Small intestine (tissue), 7 donors: ENCODE measurements at regions not wholly inside any gene's neighbourhood (a gene's known extent, or its start where the extent isn't known, plus 50 kb on each side); places are given as distances from the start of the nearest gene placed in this dataset.

ENCODE experiments used
- DNase-seq, 2 donors: peaks; one replicate each; pipeline versions ENCODE4 v3.0.0 to v3.0.0-alpha.2; 2013
- FAIRE-seq: peaks from 2 replicates; lab custom pipeline; 2012; peaks lifted over from hg19 to GRCh38; lab: Jason Lieb, UNC
- H3K27ac ChIP-seq, 3 donors: one replicate each; pipeline ENCODE4 v1.5.1; 2013; ENCODE audit warnings: low read length in 2 of 3, mild to moderate bottlenecking in 2 of 3, control low read depth in 1 of 3, inconsistent platforms in 1 of 3, low read depth in 1 of 3, moderate library complexity in 1 of 3
- H3K27me3 ChIP-seq, 3 donors: one replicate each; pipeline ENCODE4 v1.6.1; 2013; ENCODE audit warnings: low read length in 3 of 3, inconsistent platforms in 1 of 3; ENCODE audit not compliant: control insufficient read depth in 3 of 3, insufficient read depth in 3 of 3
- H3K36me3 ChIP-seq, 3 donors: one replicate each; pipeline ENCODE4 v1.6.1; 2013; ENCODE audit warnings: low read length in 3 of 3, inconsistent platforms in 1 of 3, low read depth in 1 of 3, mild to moderate bottlenecking in 1 of 3, moderate library complexity in 1 of 3; ENCODE audit not compliant: control insufficient read depth in 3 of 3, insufficient read depth in 2 of 3
- H3K4me1 ChIP-seq, 3 donors: one replicate each; pipeline ENCODE4 v1.6.1; 2013; ENCODE audit warnings: low read length in 2 of 3, inconsistent platforms in 1 of 3, low read depth in 1 of 3, mild to moderate bottlenecking in 1 of 3, moderate library complexity in 1 of 3; ENCODE audit not compliant: control insufficient read depth in 3 of 3, insufficient read depth in 2 of 3
- H3K4me3 ChIP-seq, 3 donors: one replicate each; pipeline ENCODE4 v1.5.1; 2013; ENCODE audit warnings: low read length in 3 of 3, control low read depth in 1 of 3, inconsistent platforms in 1 of 3, low read depth in 1 of 3, mild to moderate bottlenecking in 1 of 3, moderate library complexity in 1 of 3
- H3K9me3 ChIP-seq, 2 donors: one replicate each; pipeline ENCODE4 v1.6.1; 2013; ENCODE audit warnings: low read depth in 1 of 2, low read length in 1 of 2; ENCODE audit not compliant: control insufficient read depth in 2 of 2, insufficient read depth in 1 of 2
- WGBS, 3 donors: extraction: QIAGEN DNeasy Blood & Tissue Kit; methylation state at CpG; one replicate each; pipeline ENCODE4 v1.1.7; 2013; 5-methylcytosine and 5-hydroxymethylcytosine counted together
- donor health status: healthy with polysubstance abuse.
- donor health status: control.
- donor health status: control.
- donor health status: Bipolar disorder and iron deficiency.
- donor health status: healthy.

- Histone ChIP-seq H3K27ac (no peak overlapping the region), H3K9me3 (peaks cover 0 to 5% of the 10 kb centered on the region in 2 donors), H3K4me1 (no peaks in the 10 kb centered on the region), H3K4me3 (no peak overlapping the region), H3K27me3 (no peaks in the 10 kb centered on the region), H3K36me3 (no peaks in the 10 kb centered on the region)
- DNase-seq: no peak
- no peak for FAIRE-seq
- 86 to 100% (median 91%) methylated on average over 1 of the region's 1 CpG for WGBS, 3 donors
Observed at GRCh38 chr11:16430674-16431073, 74.3 kb upstream of the SOX6 start.

GRCh38 chr11:16421826-16422225, 65.5 kb upstream of the SOX6 start:
- H3K36me3 ChIP-seq: no peaks in the 10 kb centered on the region
- H3K27me3 ChIP-seq: no peaks in the 10 kb centered on the region
- DNase-seq (no peak), FAIRE-seq (no peak)
- H3K4me1 ChIP-seq: no peaks in the 10 kb centered on the region
- H3K27ac ChIP-seq: no peak overlapping the region
- H3K9me3 ChIP-seq: no peaks in the 10 kb centered on the region
- WGBS, 3 donors: 74 to 88% (median 75%) methylated on average over 2 of the region's 2 CpGs
- no peak overlapping the region for H3K4me3 ChIP-seq

- 65 to 84% (median 72%) methylated on average over 5 of the region's 5 CpGs for WGBS, 3 donors
- Histone ChIP-seq H3K9me3 (no peaks in the 10 kb centered on the region), H3K4me3 (no peak overlapping the region), H3K27me3 (no peaks in the 10 kb centered on the region), H3K36me3 (no peaks in the 10 kb centered on the region), H3K27ac (no peak overlapping the region), H3K4me1 (no peaks in the 10 kb centered on the region)
- FAIRE-seq (no peak), DNase-seq (no peak)
Observed at GRCh38 chr11:16418428-16419097, 62.2 kb upstream of the SOX6 start.

GRCh38 chr11:16412525-16413172, 56.3 kb upstream of the SOX6 start:
- H3K9me3 ChIP-seq: no peaks in the 10 kb centered on the region
- H3K4me1 ChIP-seq: no peaks in the 10 kb centered on the region
- H3K27ac ChIP-seq: no peak overlapping the region
- H3K4me3 ChIP-seq: no peak overlapping the region
- no peaks in the 10 kb centered on the region for H3K27me3 ChIP-seq
- H3K36me3 ChIP-seq: no peaks in the 10 kb centered on the region
- WGBS, 3 donors: 41 to 50% (median 42%) methylated on average over 1 of the region's 1 CpG
- no peak for FAIRE-seq
- no peak for DNase-seq

- 85 to 89% (median 89%) methylated on average over 5 of the region's 5 CpGs for WGBS, 3 donors
- no peaks in the 10 kb centered on the region for H3K9me3 ChIP-seq
- H3K4me3 ChIP-seq: no peak overlapping the region
- DNase-seq: no peak
- H3K4me1 ChIP-seq: no peaks in the 10 kb centered on the region
- no peaks in the 10 kb centered on the region for H3K36me3 ChIP-seq
- no peak for FAIRE-seq
- H3K27ac ChIP-seq: no peak overlapping the region
- H3K27me3 ChIP-seq: no peaks in the 10 kb centered on the region
Observed at GRCh38 chr11:16410479-16410878, 54.1 kb upstream of the SOX6 start.

GRCh38 chr11:16408619-16409018, 52.3 kb upstream of the SOX6 start:
- Histone ChIP-seq H3K4me3 (no peak overlapping the region), H3K36me3 (no peaks in the 10 kb centered on the region), H3K27ac (no peak overlapping the region), H3K27me3 (no peaks in the 10 kb centered on the region), H3K4me1 (peaks cover 0 to 14% (median 0%) of the 10 kb centered on the region in 3 donors), H3K9me3 (no peaks in the 10 kb centered on the region)
- 88 to 97% (median 88%) methylated on average over 1 of the region's 1 CpG for WGBS, 3 donors
- no peak for FAIRE-seq
- DNase-seq: no peak

GRCh38 chr11:16406226-16406625, 49.9 kb upstream of the SOX6 start:
- no peak overlapping the region for H3K27ac ChIP-seq
- 86 to 100% (median 88%) methylated on average over 1 of the region's 1 CpG for WGBS, 3 donors
- H3K36me3 ChIP-seq: no peaks in the 10 kb centered on the region
- H3K4me3 ChIP-seq: no peak overlapping the region
- H3K4me1 ChIP-seq: peaks cover 0 to 19% (median 0%) of the 10 kb centered on the region in 3 donors
- no peaks in the 10 kb centered on the region for H3K9me3 ChIP-seq
- H3K27me3 ChIP-seq: no peaks in the 10 kb centered on the region
- DNase-seq: no peak
- no peak for FAIRE-seq
